M059J (cell line): ENCODE measurements at regions not wholly inside any gene's neighbourhood (a gene's known extent, or its start where the extent isn't known, plus 50 kb on each side); places are given as distances from the start of the nearest gene placed in this dataset.

Experiments
- DNase-seq: peaks from one replicate; pipeline ENCODE4 v3.0.0-alpha.2; 2012; ENCODE audit warnings: low read depth

DNA sequence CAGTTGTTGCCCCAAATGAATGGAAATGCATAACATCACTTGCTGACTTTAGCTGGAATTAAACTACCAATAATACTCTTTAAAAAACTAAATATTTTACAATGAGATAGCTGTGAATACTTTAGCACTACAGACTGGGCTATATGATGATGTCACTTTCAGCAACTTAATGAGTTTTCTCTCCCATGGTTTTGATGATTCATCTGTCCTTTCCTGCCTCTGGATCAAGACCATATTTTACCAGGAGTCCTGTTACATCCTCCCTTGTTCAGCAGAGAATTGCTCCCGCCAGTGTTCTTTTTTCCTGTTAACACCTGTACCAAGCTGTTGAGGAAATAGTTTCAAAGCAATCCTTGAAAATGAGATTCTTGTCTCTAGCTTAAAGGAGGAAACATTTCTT lies 543.0 kb downstream of the SPRY1 start:
- peak; percentile 75 for DNase-seq

DNA sequence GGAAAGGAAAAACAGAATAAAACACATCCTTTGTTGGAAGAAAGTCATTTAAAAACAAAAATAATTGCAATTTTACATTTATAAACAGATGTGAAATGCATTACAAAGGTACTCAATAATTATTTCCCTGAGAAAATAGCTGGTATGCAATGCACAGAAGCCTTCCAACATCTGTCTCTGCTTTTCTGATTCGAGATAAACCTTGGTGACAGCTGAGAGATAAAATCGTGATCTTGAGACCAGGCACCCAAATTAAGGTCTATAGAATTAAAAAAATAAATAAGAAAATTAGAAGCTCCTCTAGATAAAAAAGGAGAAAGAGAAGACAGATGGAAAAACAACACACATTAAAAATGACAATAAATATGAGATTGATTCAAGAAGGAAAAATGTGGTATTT lies 544.0 kb downstream of the SPRY1 start:
- DNase-seq, result no peak

- no peak for DNase-seq
Measured at GRCh38 chr4:123941306-123941705, 544.7 kb downstream of the SPRY1 start.

DNA sequence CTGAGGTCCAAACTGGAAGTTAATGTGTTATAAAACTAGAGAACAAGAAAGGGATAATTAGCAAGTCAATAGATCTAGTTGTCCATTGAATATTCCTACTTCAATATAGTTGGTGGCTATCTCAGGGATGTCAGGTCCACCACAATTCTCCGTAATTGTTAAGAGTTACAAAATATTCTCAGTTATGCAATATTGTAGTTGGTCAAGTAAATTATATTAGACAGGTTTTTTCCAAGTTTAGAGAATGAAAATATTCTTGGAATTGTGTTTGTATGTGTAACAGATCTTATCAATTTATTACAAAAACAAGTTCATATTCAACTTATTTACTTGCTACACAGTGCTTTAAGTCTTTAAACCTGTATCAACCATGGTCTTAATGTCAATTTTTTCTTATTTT lies 547.4 kb downstream of the SPRY1 start:
- no peak for DNase-seq

DNA sequence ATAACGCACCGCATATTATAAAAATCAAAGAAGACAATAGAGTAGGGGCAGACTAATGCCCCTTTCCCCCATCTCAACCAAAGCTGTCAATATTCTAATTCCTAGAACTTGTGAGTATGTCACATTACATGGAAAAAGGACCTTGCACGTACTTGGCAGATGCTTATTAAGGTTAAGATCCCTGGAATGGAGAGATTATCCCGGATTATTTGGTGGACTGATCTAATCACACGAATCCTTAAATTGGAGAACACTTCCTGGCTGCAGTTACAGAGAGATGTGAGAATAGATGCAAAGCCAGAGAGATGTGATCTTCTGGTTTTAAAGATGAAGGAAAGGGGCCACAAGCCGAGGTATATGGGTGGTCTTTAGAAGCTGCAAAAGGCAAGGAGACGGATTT lies 548.7 kb downstream of the SPRY1 start:
- DNase-seq, result no peak

DNA sequence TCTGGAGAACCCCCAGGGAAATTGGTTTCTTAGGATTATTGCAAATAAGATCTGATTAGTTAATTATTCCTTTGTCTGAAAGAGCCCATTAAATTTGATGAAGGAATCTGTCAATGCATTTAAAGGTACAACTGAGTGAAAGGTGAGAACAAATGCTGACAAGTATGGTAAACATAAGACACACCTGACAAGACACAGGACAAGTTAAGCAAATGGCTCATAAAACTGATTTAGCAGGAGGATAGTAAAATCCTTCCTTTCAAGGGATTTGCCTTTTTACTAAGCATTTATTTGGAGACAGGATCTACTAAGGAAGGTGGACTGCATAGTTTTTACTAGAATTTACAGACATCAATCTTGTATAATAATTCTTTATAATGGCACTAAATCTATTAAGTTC lies 553.9 kb downstream of the SPRY1 start:
- no peak for DNase-seq

- DNase-seq, result no peak
Measured at GRCh38 chr4:123952530-123953274, 556.1 kb downstream of the SPRY1 start.

DNA sequence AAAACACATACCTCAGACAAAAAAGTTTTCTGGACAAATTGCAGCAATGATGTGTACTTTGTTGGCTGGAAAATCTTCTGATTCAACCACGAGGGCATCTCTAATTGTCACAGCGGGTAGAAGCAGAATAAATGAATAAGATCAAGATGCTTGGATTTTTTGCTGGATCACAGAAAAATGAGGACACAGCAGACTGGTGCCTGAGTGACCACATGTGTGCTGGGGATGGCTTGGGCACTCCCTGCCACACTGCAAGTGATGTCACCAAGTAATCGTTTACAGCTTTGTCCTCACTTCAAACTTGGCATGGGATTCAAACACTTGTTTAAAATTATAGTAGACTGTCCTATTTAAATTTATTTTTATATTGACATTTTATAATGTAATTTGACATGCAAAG lies 557.0 kb downstream of the SPRY1 start:
- DNase-seq, result no peak

DNA sequence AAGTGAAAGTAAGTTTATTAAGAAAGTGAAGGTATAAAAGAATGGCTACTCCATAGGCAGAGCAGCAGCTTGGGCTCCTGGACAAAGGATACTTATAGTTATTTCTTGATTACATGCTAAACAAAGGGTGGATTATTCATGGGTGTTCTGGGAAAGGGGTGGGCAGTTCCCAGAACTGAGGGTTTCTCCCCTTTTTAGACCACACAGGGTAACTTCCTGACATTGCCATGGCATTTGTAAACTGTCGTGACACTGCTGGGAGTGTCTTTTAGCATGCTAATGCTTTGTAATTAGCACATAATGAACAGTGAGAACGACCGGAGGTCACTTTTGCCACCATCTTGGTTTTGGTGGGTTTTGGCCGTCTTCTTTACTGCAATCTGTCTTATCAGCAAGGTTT lies 557.6 kb downstream of the SPRY1 start:
- no peak for DNase-seq

GRCh38 chr4:123955167-123955800 lies 558.7 kb downstream of the SPRY1 start:
- no peak for DNase-seq

DNA sequence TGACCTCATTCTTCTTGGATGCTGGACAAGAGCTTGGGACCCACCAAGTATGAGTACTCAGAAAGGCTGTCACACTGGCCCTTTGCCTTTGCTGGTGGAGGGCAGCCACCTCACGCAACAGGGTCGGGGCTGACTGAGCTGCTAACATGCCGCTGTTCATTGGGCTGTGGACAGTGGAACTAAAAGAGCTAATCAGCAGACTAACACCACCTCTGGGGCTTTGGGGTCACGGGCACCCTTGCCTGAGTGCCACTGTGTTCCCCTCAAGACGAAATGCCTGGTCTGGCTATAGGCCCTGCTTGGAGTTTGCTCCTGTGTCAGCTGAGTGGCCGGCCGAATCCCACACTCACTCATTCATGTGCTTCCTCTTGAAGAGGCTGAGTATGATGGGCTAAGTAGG lies 559.6 kb downstream of the SPRY1 start:
- no peak for DNase-seq

GRCh38 chr4:123966990-123967769 lies 570.6 kb downstream of the SPRY1 start:
- no peak for DNase-seq

- DNase-seq, result no peak
Measured at GRCh38 chr4:123972031-123972430, 575.4 kb downstream of the SPRY1 start.

DNA sequence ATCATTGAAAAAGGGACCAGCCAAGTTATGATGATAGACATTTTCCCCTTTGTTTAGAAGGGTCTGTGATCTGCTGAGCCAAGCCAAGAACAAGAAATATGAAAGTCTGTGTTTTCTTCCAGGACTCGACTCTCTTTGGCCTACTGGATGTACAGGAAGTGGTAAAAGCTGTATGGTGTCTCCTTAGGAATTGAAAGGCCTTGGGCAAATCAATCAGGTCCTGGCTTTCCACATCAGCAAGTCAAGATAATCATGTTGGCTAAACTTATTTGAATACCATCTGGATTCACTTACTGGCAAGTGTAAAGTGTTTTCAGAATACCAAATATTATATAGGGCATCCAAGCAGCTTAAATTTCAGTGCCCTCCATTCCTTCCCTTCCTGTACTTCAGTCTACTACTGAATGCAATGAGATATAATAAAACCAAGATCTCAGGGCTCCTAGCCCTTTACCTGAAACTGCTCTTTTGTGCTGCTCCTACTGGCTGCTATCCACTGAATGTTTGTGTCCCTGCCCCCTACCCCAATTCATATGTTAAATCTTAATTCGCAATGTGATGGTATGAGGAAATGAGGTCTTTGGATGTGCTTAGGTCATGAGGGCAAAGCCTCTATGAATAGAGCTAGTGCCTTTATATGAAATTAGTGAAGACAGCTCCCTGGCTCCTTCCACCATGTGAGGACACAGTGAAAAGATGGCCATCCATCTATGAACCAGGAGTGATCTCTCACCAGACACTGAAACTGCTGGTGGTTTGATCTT lies 578.0 kb downstream of the SPRY1 start:
- DNase-seq, result no peak

GRCh38 chr4:123976285-123976684 lies 579.7 kb downstream of the SPRY1 start:
- DNase-seq, result no peak

DNA sequence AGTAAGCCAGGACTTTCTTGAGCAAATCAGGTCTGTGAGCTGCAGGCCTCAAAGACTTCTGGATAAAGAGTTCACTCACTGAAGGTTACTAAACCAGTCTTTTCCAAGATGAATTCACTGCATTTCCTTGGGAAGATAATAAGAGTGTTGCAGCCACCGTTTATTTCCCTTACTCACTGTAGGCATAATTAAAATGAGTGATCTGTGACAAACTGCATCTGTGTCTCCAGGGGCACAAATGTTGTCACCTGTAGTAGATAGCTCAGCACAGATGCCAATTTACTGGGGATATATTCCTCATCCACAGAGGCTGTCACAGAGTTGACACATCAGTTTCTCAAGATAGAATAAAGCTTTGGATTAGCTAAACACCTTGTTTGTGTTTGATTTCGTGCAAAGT lies 580.2 kb downstream of the SPRY1 start:
- no peak for DNase-seq

DNA sequence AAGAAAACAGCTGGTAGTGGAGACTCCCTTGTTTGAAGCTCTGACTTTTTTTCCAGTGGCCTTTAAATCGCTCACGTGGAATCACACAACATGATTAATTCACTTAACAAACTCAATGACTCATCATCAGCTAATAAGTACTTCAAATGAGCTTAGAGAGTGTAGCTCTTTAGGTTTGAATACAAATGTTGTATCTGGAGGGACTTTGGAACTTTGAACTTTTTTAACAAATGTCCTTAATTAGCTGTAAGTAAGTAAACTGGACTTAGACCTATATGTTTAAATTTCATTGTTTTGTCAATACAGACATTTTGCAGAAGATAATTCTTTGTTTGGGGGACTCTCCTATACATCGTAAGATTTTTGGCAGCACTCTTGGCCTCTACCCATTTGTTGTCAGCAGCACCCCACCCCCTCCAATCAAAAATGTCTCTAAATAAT lies 581.1 kb downstream of the SPRY1 start:
- DNase-seq, result peak; percentile 25

DNA sequence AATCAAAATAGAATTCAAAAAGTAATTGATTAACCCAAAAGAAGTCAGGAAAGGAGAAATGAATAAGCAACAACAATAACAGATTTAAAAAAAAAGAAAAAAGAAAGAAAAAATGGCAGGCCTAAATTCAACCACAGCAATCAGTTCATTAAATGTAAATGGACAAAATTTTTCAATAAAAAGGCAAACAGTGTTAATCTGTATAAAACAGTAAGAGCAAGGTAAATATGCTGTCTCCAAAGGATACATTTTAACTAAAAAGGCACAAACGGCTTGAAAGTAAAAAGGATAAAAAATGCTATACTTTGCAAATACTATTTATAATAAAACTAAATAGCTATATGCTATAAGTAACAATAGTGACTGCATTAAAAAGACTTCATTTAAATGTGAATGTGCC lies 582.0 kb downstream of the SPRY1 start:
- no peak for DNase-seq

GRCh38 chr4:123980736-123981300 lies 584.2 kb downstream of the SPRY1 start:
- no peak for DNase-seq

DNA sequence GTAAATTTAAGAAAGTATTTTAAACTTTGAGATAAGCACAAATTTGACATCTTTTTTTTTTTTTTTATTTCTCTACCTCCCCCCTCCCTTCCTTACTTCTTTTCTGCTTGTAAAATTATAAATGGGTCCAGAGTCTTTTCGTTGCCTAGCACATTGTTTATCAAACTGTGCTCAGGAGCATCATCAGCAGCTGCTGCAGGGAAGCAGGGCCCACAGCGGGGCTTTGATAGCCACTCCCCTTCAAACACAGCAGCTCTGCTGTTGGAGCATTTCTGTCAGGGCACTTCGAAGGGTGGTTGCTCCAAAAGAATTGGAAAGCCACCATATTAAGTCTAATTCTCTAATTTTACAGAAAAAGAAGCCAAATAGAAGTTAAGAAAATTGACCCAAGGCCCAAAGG lies 588.3 kb downstream of the SPRY1 start:
- DNase-seq, result no peak

- DNase-seq, result peak; percentile 76
Measured at GRCh38 chr4:123986268-123986798, 589.7 kb downstream of the SPRY1 start.

DNA sequence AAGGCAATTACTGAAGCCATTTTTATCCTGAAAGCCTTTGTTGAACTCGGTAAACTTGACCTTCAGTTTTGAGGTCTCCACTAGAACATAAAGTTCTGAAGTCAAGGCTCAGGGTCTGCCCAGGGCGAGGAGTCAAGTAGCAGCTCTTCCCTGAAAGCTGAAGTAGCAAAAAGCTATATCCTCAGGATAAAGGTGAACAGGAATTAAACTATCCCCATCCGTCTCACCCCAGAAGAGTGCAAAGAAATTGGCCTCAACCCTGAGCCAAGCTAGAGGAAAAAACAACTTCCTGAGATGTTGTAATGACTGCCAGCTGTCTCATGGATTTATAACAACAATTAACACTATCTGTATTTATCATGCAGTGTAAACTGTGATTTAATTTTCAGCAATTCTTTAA lies 590.8 kb downstream of the SPRY1 start:
- no peak for DNase-seq
